ENCODE measurements at regions not wholly inside any gene's neighbourhood (a gene's known extent, or its start where the extent isn't known, plus 50 kb on each side); places are given as distances from the start of the nearest gene placed in this dataset.
"Not testable (repeated sequence)": the region's sequence is repeated elsewhere in the genome, so short reads cannot be mapped to it uniquely, and the experiment has no call there.

GRCh38 chr9:105022545-105022944 is 94.6 kb upstream of the ABCA1 start:
- not testable (repeated sequence) for DNase-seq

DNA sequence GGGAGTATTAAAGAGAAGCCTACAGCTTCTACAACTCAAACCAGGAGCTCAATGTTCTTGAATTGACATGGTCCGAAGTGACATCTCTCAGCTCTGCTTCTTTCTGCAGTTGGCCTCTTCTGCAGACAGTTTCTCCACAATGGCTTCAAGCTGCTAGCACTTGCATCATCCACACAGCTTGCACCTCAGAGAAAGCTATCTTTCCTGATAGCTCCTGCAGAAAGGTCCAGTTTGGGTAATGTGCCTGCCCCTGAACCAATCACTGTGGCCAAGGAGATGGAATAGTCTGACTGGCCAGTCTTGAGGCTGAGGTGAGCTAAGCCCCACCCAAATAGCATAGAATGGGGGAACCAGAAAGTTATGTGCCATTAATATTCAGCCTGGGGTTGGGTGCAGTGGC is 95.8 kb upstream of the ABCA1 start:
- DNase-seq, result no peak

GRCh38 chr9:105024529-105024928 is 96.6 kb upstream of the ABCA1 start:
- DNase-seq, result no peak

GRCh38 chr9:105026451-105026850 is 98.5 kb upstream of the ABCA1 start:
- no peak for DNase-seq

DNA sequence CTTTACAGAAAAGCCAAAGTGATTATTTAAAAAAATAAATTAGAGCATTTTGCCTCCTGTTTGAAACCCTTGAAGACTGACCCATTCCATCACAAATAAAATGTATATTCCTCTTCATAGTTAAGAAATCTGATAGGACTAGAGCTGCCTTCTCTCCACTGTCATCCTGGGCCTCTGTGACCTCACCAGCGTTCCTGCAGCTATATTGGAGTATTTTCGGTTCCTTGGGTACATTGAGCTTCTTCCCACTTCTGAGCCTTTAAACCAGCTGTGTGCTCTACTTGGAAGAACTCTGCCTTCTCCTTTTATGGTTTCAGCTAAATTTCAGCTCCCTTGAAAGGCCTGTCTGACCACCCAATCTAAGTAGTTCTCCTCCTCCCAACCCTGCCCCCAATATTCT is 99.1 kb upstream of the ABCA1 start:
- no peak for DNase-seq

GRCh38 chr9:105030285-105030684 is 102.3 kb upstream of the ABCA1 start:
- no peak for DNase-seq

DNA sequence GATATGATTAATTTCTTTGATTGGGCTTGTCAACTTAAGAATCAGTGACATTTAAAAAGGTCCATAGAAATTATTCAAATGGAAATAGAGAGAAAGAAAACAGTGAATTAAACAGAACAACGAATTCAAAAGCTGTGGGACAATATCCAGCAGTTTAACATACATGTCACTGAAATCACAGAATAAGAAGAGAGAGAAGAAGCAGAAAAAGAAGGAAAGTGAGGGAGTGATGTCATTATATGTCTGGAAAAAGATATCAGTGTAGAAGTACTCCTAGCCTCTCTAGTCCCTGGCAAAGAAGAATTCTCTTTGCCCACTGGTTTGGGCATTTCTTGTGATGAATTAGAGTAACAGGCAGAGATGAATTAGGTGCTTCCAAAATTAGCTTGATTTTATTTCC is 109.2 kb upstream of the ABCA1 start:
- no peak for DNase-seq

DNA sequence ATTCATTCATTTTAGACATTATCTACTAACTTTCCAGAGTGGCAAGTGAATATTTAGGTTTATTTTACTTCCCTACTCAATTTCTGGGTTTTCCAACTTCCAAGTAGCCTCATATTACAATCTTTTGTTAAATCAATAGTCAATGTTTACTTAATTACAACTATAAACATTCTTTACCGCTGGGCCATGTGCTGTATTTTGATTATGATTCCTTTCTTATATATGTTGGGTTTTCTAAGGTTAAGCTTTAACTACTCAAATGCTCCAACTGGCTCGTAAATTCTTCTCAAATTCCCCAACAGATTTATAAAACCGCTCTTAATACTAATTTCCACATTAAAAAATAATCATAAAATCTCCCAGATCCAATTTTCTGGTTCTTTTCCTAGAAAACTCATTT is 110.1 kb upstream of the ABCA1 start:
- no peak for DNase-seq

GRCh38 chr9:105039175-105039799 is 111.3 kb upstream of the ABCA1 start:
- DNase-seq, result no peak

DNA sequence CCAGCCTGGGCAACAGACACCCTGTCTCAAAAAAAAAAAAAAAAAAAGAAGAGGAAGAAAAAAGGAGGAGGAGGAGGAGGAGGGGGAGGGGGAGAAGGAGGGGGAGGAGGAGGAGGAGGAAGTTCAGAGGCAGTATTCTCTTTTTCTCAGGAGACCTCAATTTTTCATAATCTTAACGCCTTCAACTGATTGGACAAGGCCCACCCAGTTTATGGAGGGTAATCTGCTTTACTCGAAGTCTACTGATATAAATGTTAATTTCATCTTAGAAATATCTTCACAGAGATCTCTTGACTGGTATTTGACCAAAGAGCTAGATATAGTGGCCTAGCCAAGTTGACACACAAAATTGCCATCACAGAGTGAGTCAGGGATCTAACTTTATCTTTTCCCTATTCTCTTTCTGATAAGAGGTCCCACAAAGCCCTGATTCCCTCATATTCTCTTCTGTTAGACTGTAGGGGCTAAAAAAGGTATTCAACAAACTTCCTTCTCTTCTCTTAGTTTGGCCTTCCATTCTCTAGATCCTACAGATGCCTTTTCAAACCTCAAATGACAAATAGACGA is 115.5 kb upstream of the ABCA1 start:
- DNase-seq, result no peak

DNA sequence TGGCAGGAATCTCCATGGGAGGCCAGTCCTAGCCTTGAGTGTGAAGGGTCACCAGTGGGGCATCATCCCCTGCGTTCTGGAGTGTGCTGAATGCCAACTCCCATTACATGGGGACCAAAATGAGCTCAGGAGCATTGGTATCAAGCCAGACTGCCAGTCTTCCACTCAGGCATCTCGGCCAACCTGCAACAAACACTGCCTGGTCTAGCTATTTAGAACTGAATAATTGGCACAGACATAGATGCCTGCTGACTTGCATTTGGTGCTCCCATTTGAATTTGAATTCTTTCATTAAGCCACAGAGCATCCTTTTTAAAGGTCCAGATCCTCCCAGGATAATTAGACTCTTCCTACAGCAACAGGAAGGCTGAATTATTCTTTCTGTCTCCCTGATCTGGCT is 116.6 kb upstream of the ABCA1 start:
- peak in 37 of 56 donors; percentile 6 to 80 (median 24) for DNase-seq

DNA sequence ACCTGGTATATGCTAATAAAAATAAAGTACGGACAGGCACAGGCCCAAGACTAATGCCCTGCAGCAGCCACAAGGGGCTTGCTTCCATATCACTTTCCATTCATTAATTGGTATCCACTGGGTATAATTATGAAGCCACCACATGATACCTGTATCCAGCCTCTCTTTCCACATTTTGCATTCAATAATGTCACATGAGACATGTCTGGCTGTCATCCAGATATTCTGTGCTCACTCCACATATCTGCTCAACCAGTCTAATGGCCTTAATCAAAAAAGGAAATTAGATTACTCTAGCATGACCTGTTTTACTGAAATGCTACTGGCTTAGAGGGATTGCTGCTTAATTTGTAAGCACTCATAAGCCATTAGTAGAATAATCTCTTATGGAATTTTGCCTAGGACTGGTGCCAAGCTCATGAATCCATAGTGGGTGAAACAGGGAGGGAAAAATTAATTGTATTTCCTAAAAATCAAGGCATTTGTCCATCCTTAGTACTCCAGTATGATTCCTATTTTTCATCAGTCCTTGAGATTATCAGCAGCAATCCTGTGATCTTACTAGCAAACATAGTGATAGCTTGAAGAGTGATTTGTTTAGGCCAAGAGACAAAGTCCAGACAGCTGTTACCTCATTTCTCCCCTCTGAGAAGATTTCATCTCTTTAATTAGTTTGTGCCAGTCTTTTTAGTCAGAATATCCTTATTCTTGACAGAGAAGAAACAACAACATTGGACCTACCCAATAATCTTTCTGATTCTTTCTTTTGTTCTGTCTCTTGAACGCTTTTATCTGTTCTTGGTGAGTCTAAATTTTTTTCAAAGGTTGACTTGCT is 119.2 kb upstream of the ABCA1 start:
- no peak for DNase-seq

DNA sequence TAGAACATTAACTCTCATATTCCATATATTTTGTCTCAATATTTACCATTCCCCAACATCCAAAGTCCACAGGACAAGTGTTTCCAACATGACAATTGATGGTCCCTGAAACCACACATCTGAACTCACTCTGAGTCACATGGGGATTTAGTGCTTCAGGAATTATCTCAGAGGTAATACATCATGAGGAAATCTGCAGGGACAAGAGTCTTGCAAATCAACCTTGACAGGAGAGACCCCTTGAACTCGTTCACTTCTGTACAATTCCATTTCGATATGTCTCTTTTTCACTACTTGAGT is 119.7 kb upstream of the ABCA1 start:
- DNase-seq, result no peak

DNA sequence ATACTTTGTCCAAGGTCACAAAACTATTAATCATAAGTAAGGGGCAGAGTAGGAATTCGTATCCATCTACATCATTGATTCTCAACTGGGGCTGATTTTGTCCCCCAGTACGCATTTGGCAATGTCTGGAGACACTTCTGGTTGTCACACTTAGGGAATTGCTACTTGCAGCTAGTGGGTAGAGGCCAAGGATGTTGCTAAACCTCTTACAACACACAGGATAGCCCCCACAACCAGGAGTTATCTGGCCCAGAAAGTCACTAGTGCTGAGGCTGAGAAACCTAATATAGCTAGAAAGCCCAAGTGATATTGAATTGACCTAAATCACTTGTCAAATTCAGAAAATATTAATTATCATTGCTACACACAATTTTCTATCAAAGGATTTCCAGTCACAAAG is 120.4 kb upstream of the ABCA1 start:
- DNase-seq, result no peak

GRCh38 chr9:105050296-105050695 is 122.3 kb upstream of the ABCA1 start:
- no peak for DNase-seq

DNA sequence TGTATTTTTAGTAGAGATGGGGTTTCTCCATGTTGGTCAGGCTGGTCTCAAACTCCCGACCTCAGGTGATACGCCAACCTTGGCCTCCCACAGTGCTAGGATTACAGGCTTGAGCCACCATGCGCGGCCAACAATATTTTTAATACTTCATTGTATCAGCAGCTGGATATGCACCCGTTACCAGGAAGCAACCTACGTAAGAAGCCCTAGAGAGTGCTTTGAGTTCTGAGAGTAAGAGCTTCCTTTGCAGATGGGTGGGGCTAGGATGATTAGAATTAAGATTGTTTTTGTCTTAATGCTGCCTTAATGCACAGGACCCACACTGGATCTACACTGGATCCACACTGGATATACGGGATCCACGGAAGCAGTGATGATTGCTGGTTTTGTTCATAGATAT is 123.9 kb upstream of the ABCA1 start:
- no peak for DNase-seq

GRCh38 chr9:105052346-105052745 is 124.4 kb upstream of the ABCA1 start:
- DNase-seq, result no peak

- no peak for DNase-seq
Observed at GRCh38 chr9:105053209-105053652, 125.3 kb upstream of the ABCA1 start.

- no peak for DNase-seq
Observed at GRCh38 chr9:105054491-105054890, 126.5 kb upstream of the ABCA1 start.

DNA sequence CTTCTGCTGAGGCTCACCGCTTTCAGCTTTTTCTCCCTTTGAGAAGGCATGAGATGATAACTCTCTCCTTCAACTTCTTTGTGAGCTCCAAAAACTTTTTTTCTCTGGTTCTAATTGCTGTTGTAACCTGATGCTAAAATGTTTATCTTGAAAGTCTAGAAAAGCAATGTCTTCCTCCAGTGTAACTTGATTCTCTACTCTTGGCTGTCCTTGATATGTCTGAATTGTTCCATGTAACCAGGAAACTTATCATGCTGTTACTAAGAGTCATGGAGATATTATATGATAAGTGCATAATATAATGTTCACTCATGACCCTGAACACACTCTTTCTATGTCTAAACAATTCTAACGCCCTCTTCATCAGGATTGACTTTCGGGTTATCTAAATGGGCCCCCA is 128.0 kb upstream of the ABCA1 start:
- DNase-seq, result no peak

- no peak for DNase-seq
Observed at GRCh38 chr9:105057551-105057950, 129.6 kb upstream of the ABCA1 start.

- no peak for DNase-seq
Observed at GRCh38 chr9:105059252-105059651, 131.3 kb upstream of the ABCA1 start.
